Endometrial microvascular endothelial cells (primary cell): ENCODE measurements at regions not wholly inside any gene's neighbourhood (a gene's known extent, or its start where the extent isn't known, plus 50 kb on each side); places are given as distances from the start of the nearest gene placed in this dataset.

Experiments
- in situ Hi-C: cut with HindIII; loops from 2 replicates; pipeline ENCODE4 v1.10.0; 2017; ENCODE audit warnings: low sequenced_read_pairs, low pct_unique_long_range_greater_than_20kb; ENCODE audit errors: inconsistent ontology term

- in situ Hi-C loops = no loop called here
These were observed 179.0 kb downstream of the CHST1 start for GRCh38 chr11:45486461-45486860.

DNA sequence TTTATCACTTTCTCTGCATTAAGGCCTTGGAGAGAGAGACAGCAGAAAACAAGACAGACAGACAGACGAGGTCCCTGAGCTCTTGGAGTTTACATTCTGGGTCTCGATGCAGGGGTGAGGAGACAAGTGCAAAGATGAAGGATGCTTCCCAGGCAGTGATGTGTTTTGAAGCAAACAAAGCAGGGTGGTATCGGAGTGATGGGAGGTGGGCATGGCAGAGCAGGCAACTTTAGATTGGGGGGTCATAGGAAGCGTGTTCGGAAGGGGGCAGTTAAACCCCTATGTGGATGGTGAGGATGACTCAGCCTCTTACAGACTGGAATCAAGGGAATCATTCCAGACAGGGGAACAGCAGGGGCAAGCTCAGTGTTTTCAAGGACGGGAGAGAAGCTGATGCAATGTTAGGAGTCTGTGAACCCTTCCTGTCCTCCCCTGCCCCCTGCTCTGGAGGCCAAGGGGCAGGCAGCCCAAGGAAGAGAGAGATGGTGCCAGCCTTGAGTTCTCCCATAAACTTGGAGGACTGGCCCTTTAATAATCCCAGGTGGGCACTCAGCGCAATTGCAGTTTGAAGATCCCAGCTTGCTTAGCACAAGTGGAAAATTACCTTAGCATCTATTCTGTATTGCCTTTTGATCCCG, 180.2 kb downstream of the CHST1 start:
- in situ Hi-C loops = no loop called here

GRCh38 chr11:45484326-45484883, 181.0 kb downstream of the CHST1 start:
- in situ Hi-C loops = no loop called here

- in situ Hi-C loops = no loop called here
These were observed 182.0 kb downstream of the CHST1 start for GRCh38 chr11:45483416-45483815.

GRCh38 chr11:45482331-45482730, 183.1 kb downstream of the CHST1 start:
- in situ Hi-C loops = no loop called here

DNA sequence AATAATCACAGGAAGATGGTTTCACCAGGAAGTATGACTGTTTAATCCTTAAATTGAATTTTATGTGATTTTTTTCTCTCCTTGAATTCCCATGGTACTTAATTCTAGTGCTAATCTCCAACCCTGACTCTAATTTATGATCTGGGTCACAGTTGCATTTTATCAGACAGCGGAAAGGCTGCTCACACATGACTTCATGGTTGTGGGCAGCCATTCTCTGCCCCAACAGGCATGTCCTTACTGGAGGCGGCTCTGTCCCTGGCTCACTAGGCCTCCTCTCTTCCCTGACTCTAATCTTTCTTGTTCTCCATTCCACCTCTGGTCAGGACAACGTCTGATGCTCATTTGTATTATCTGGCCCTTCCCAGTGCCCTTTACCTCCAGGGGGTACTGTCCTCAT, 184.4 kb downstream of the CHST1 start:
- in situ Hi-C loops = no loop called here

DNA sequence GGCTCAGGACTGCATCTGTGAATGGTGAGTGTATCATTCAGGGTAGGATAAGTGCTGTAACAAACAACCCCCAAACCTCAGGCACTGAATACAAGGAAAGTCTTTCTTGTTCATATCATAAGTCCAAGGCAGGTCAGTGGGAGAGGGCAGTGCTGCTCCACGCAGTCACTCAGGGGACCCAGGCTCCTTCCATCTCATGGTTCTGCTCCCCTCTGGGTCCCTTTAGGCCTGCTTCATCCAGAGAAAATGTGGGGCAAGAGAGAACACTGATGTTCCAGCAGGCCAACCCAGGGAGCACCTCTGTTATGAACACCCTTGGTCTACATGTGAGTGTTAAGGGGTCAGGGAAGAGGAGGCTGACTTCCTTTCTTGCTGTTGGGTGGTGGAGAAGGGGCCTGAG, 187.8 kb downstream of the CHST1 start:
- in situ Hi-C loops = no loop called here

- in situ Hi-C loops = no loop called here
These were observed 189.3 kb downstream of the CHST1 start for GRCh38 chr11:45476126-45476525.

GRCh38 chr11:45475173-45475572, 189.0 kb upstream of the SYT13 start:
- in situ Hi-C loops = no loop called here

DNA sequence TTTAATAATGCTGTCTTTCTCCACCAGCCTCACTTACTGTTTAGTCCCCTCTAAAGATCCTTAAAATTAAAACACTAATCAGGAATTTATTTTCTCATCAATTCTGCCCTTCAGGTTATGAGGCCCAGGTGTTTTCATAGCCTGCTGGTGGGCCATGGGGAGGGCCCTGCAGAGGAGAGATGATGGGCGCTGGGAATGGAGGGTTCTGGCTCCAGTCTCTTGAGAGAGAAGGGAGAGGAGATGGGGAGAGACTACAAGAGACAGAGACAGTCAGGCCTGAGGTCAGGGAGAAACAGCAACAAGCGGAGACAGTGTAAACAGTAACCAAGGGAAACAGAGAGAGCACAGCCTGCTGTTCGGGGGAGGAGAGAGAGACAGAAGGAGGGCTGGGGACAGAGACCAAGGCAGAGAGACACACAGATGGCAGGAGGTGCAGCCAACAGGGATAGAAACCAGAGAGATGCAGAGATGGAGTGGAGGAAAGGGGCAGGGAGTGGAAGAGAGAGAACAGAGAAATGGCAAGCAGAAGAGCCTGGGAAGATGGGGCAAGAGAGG, 187.3 kb upstream of the SYT13 start:
- in situ Hi-C loops = no loop called here

- in situ Hi-C loops = no loop called here
These were observed 186.7 kb upstream of the SYT13 start for GRCh38 chr11:45472716-45473317.

DNA sequence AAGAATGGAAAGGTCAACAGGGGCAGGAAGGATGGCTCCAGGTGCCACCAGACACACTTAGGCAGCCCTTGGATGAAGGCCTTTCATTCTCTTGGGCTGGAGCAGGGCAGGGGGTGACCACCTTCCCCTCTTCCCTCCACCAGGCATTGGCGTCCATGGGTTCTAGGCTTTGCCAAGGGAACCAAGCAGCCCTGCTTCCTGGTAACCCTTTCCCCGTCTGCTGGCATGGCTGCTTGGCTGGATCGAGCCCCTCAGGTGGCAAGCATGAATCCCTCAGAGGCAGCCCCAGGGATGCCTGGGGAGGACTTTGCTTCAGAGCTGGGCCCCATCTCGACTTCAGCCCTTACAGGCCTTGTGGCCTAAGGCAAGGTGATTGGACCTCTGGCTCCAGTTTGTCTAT, 185.1 kb upstream of the SYT13 start:
- in situ Hi-C loops = no loop called here

- in situ Hi-C loops = no loop called here
These were observed 184.6 kb upstream of the SYT13 start for GRCh38 chr11:45470794-45471167.

GRCh38 chr11:45470151-45470793, 184.1 kb upstream of the SYT13 start:
- in situ Hi-C loops = no loop called here

GRCh38 chr11:45468267-45468856, 182.2 kb upstream of the SYT13 start:
- in situ Hi-C loops = no loop called here

GRCh38 chr11:45463541-45463940, 177.4 kb upstream of the SYT13 start:
- in situ Hi-C loops = no loop called here

GRCh38 chr11:45461514-45461913, 175.4 kb upstream of the SYT13 start:
- in situ Hi-C loops = no loop called here

DNA sequence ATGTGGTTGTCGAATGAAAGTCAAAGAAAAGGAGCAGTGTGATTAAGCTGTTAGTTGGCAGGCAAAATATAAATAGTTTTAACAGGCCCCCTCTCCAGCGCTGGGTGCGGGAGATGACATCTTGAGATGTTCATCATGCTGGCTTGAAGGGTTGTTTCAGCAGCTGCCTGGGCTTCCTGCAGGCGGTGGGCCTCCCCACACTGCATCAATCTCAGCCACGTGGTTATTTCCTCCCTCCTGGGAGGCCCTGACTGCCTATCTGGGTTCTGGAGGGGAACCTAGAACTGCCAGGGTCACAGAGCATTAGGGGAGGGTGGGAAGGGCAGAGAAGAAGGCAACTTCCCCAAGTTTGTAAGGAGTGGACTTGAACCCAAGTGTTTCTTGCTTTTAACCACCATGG, 173.3 kb upstream of the SYT13 start:
- in situ Hi-C loops = no loop called here

DNA sequence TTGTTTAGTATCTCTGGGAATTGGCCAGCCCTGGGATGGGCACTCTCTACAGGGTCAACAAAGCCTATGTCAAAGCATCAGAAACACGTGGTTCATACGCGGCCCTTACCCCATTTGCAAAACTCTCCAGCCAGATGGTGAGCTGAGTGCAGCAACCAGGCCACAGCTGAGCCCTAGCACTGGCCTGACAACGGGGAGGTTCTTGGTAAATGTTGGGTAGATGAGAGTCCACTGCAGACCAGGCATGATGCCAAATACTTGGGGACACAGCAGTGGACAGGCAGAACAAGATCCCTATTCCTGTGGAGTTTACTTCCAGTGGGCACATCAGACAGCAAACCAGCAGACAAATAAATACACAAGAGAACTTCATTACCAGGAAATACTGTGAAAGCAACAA, 172.1 kb upstream of the SYT13 start:
- in situ Hi-C loops = no loop called here

GRCh38 chr11:45457649-45458048, 171.5 kb upstream of the SYT13 start:
- in situ Hi-C loops = no loop called here
